H1 (cell line): ENCODE measurements at regions not wholly inside any gene's neighbourhood (a gene's known extent, or its start where the extent isn't known, plus 50 kb on each side); places are given as distances from the start of the nearest gene placed in this dataset.

Experiments used
- CTCF ChIA-PET: fragments of 300-600 bp; sonication (Branson Sonifier 250); formaldehyde crosslinking; loops from one replicate; lab custom pipeline; 2021; ENCODE audit not compliant: partially characterized antibody; lab: Charles Lee
- POLR2A ChIA-PET: fragments of 300-600 bp; sonication (Branson Sonifier 250); formaldehyde crosslinking; loops from one replicate; lab custom pipeline; 2021; ENCODE audit warnings: inconsistent platforms; ENCODE audit not compliant: partially characterized antibody; lab: Charles Lee
- DNase-seq, 2 experiments: peaks; one replicate each; pipeline versions ENCODE4 v3.0.0 to v3.0.0-alpha.2; 2010 to 2022; ENCODE audit warnings: low spot score in 2 of 2, low read depth in 1 of 2, mixed read lengths in 1 of 2
- FAIRE-seq: peaks from 2 replicates; lab custom pipeline; 2011; peaks lifted over from hg19 to GRCh38; lab: Jason Lieb, UNC
- H2AFZ ChIP-seq: 2 replicates; pipeline ENCODE4 v1.8.1; 2012; ENCODE audit warnings: low read length, inconsistent platforms
- H2AK5ac ChIP-seq: 2 replicates; pipeline ENCODE4 v1.6.1; 2013; ENCODE audit warnings: low read depth, low read length
- H2BK120ac ChIP-seq: replicated peaks from 2 replicates; pipeline ENCODE3; 2013; ENCODE audit warnings: low read depth, low read length, inconsistent platforms
- H2BK12ac ChIP-seq: 2 replicates; pipeline ENCODE4 v1.6.1; 2013; ENCODE audit warnings: low read depth, low read length
- H2BK15ac ChIP-seq: 2 replicates; pipeline ENCODE4 v1.6.1; 2013; ENCODE audit warnings: low read length
- H2BK20ac ChIP-seq: 2 replicates; pipeline ENCODE4 v1.6.1; 2013; ENCODE audit warnings: low read length
- H2BK5ac ChIP-seq: 2 replicates; pipeline ENCODE4 v1.6.1; 2013; ENCODE audit warnings: low read depth, low read length
- H3K14ac ChIP-seq: 2 replicates; pipeline ENCODE4 v1.6.1; 2013; ENCODE audit warnings: inconsistent platforms; ENCODE audit not compliant: insufficient read length
- H3K18ac ChIP-seq: 2 replicates; pipeline ENCODE4 v1.6.1; 2013; ENCODE audit warnings: low read length; ENCODE audit errors: extremely low read depth
- H3K23ac ChIP-seq: 2 replicates; pipeline ENCODE4 v1.6.1; 2013; ENCODE audit warnings: inconsistent platforms; ENCODE audit not compliant: insufficient read length
- H3K23me2 ChIP-seq: 2 replicates; pipeline ENCODE4 v1.6.1; 2013; ENCODE audit warnings: low read depth, low read length
- H3K27ac ChIP-seq: 2 replicates; pipeline ENCODE4 v1.6.1; 2011; ENCODE audit warnings: low read depth, low read length, inconsistent platforms
- H3K27me3 ChIP-seq, 4 experiments: replicated peaks in 1 of 4; 1 replicate in 1 of 4; 2 replicates in 3 of 4; pipeline versions ENCODE4 v1.6.1 to v1.8.1; 2011 to 2013; ENCODE audit warnings: low read length in 3 of 4, mild to moderate bottlenecking in 3 of 4, inconsistent platforms in 2 of 4, mixed read lengths in 2 of 4, moderate library complexity in 1 of 4; ENCODE audit not compliant: control insufficient read depth in 3 of 4, insufficient read depth in 3 of 4; ENCODE audit errors: extremely low read depth in 1 of 4
- H3K36me3 ChIP-seq, 4 experiments: 2 replicates each; pipeline versions ENCODE4 v1.6.1 to v1.8.1; 2011 to 2013; ENCODE audit warnings: mild to moderate bottlenecking in 4 of 4, low read length in 3 of 4, moderate library complexity in 2 of 4, control low read depth in 1 of 4, inconsistent platforms in 1 of 4; ENCODE audit not compliant: insufficient read depth in 4 of 4, control insufficient read depth in 2 of 4
- H3K4ac ChIP-seq: replicated peaks from 2 replicates; pipeline ENCODE3; 2013; ENCODE audit warnings: low read length, low read depth, mixed read lengths, inconsistent platforms; ENCODE audit not compliant: insufficient read length
- H3K4me1 ChIP-seq, 4 experiments: replicated peaks in 1 of 4; 1 replicate in 1 of 4; 2 replicates in 3 of 4; pipeline versions ENCODE4 v1.6.1 to v1.8.1; 2011 to 2013; ENCODE audit warnings: low read length in 3 of 4, inconsistent platforms in 2 of 4, mixed read lengths in 1 of 4; ENCODE audit not compliant: insufficient read depth in 4 of 4, control insufficient read depth in 3 of 4
- H3K4me2 ChIP-seq, 2 experiments: 2 replicates each; pipeline versions ENCODE4 v1.6.1 to v1.8.1; 2011 to 2013; ENCODE audit warnings: low read depth in 2 of 2, low read length in 2 of 2, control low read depth in 1 of 2, inconsistent platforms in 1 of 2, mild to moderate bottlenecking in 1 of 2; ENCODE audit not compliant: insufficient read depth in 1 of 2
- H3K4me3 ChIP-seq, 4 experiments: fragments of 200-600, 300-600 bp in 1 of 4; sonication (generic), shearing (Covaris generic), sonication (Bioruptor Twin) in 1 of 4; 2 replicates each; pipeline versions ENCODE4 v1.5.1 to v1.8.1; 2011 to 2016; ENCODE audit warnings: low read length in 4 of 4, low read depth in 3 of 4, control low read depth in 2 of 4, inconsistent platforms in 2 of 4, mild to moderate bottlenecking in 2 of 4, mixed read lengths in 1 of 4, moderate library complexity in 1 of 4; ENCODE audit not compliant: insufficient read depth in 2 of 4; ENCODE audit errors: extremely low read depth in 1 of 4
- H3K56ac ChIP-seq: replicated peaks from 2 replicates; pipeline ENCODE3; 2013; ENCODE audit warnings: low read depth, mild to moderate bottlenecking, mixed read lengths, low read length, inconsistent platforms; ENCODE audit not compliant: insufficient read length
- H3K79me1 ChIP-seq: 2 replicates; pipeline ENCODE4 v1.6.1; 2013; ENCODE audit warnings: low read depth, low read length, control low read depth
- H3K79me2 ChIP-seq, 2 experiments: 2 replicates each; pipeline versions ENCODE4 v1.6.1 to v1.8.1; 2012 to 2013; ENCODE audit warnings: low read length in 2 of 2, mild to moderate bottlenecking in 2 of 2, inconsistent platforms in 1 of 2; ENCODE audit not compliant: insufficient read depth in 2 of 2, control insufficient read depth in 1 of 2
- H3K9ac ChIP-seq, 4 experiments: replicated peaks in 1 of 4; 1 replicate in 1 of 4; 2 replicates in 3 of 4; pipeline versions ENCODE4 v1.6.1 to v1.8.1; 2011 to 2013; ENCODE audit warnings: low read depth in 3 of 4, low read length in 3 of 4, control low read depth in 2 of 4, mild to moderate bottlenecking in 2 of 4, moderate library complexity in 2 of 4, inconsistent platforms in 1 of 4; ENCODE audit errors: extremely low read depth in 1 of 4
- H3K9me3 ChIP-seq, 2 experiments: 2 replicates each; pipeline versions ENCODE4 v1.6.1 to v1.8.1; 2012 to 2013; ENCODE audit warnings: mild to moderate bottlenecking in 2 of 2, moderate library complexity in 2 of 2, control low read depth in 1 of 2, inconsistent platforms in 1 of 2, low read depth in 1 of 2, low read length in 1 of 2, mixed read lengths in 1 of 2; ENCODE audit not compliant: insufficient read depth in 2 of 2
- H4K20me1 ChIP-seq, 2 experiments: replicated peaks in 1 of 2; 2 replicates each; pipeline versions ENCODE3 to v1.8.1; 2011 to 2013; ENCODE audit warnings: inconsistent platforms in 2 of 2, low read length in 2 of 2, mild to moderate bottlenecking in 1 of 2; ENCODE audit not compliant: insufficient read depth in 2 of 2, control insufficient read depth in 1 of 2
- H4K5ac ChIP-seq: 2 replicates; pipeline ENCODE4 v1.6.1; 2013; ENCODE audit warnings: low read length, low read depth, mixed read lengths, inconsistent platforms; ENCODE audit not compliant: insufficient read length
- H4K8ac ChIP-seq: 2 replicates; pipeline ENCODE4 v1.8.0; 2013; ENCODE audit warnings: mild to moderate bottlenecking, moderate library complexity, low read length, inconsistent platforms; ENCODE audit not compliant: insufficient read depth; ENCODE audit errors: extremely low read depth
- H4K91ac ChIP-seq: replicated peaks from 2 replicates; pipeline ENCODE3; 2013; ENCODE audit warnings: low read length, mixed read lengths, inconsistent platforms; ENCODE audit not compliant: insufficient read length
- BRCA1 ChIP-seq: IDR thresholded peaks from 2 replicates; pipeline ENCODE4 v1.6.1; 2012; ENCODE audit warnings: low read depth, low read length, improper control_type of control experiment
- CBX8 ChIP-seq: fragments of 300-800, 300-1000 bp; sonication (generic); IDR thresholded peaks from 2 replicates; pipeline ENCODE4 v1.7.1; 2016; ENCODE audit warnings: low read depth, low read length, borderline replicate concordance
- CEBPB ChIP-seq: IDR thresholded peaks from 2 replicates; pipeline ENCODE4 v1.6.1; 2012; ENCODE audit warnings: low read depth, low read length
- CREB1 ChIP-seq: IDR thresholded peaks from 2 replicates; pipeline ENCODE4 v1.6.1; 2012; ENCODE audit warnings: inconsistent platforms
- NRF1 ChIP-seq: IDR thresholded peaks from 2 replicates; pipeline ENCODE4 v1.6.1; 2011; ENCODE audit warnings: mild to moderate bottlenecking, low read depth, low read length, improper control_type of control experiment
- PHF8 ChIP-seq: fragments of 200-600 bp; sonication (generic); conservative IDR thresholded peaks from 2 replicates; pipeline ENCODE4 v1.7.1; 2012; ENCODE audit warnings: low read depth, mild to moderate bottlenecking, inconsistent platforms, low read length, moderate library complexity
- RAD21 ChIP-seq, 2 experiments: IDR thresholded peaks in 1 of 2; conservative IDR thresholded peaks in 1 of 2; 2 replicates each; pipeline ENCODE4 v1.6.1; 2011; ENCODE audit warnings: low read depth in 2 of 2, low read length in 2 of 2, improper control_type of control experiment in 1 of 2, inconsistent platforms in 1 of 2, mild to moderate bottlenecking in 1 of 2, moderate library complexity in 1 of 2
- RXRA ChIP-seq: IDR thresholded peaks from 2 replicates; pipeline ENCODE4 v1.6.1; 2011; ENCODE audit warnings: low read depth, mild to moderate bottlenecking, low read length, moderate library complexity; ENCODE audit not compliant: insufficient read depth
- SIX5 ChIP-seq: IDR thresholded peaks from 2 replicates; pipeline ENCODE4 v1.6.1; 2011; ENCODE audit warnings: mild to moderate bottlenecking, low read depth, low read length
- TCF12 ChIP-seq: IDR thresholded peaks from 2 replicates; pipeline ENCODE4 v1.6.1; 2011; ENCODE audit warnings: low read depth, mild to moderate bottlenecking, low read length
- TEAD4 ChIP-seq: IDR thresholded peaks from 2 replicates; pipeline ENCODE4 v1.6.1; 2012; ENCODE audit warnings: low read depth, low read length, inconsistent platforms, mixed read lengths
- WGBS, 2 experiments: shearing (Covaris generic) in 1 of 2; methylation state at CpG; one replicate each; pipeline versions ENCODE4 v1.1.6 to v1.1.7; 2013 to 2015; ENCODE audit warnings: low lambda C conversion rate in 2 of 2, mixed read lengths in 2 of 2, inconsistent platforms in 1 of 2, low coverage in 1 of 2, missing lambda C conversion rate in 1 of 2; ENCODE audit not compliant: insufficient replicate concordance in 2 of 2, insufficient coverage in 1 of 2, insufficient read length in 1 of 2; ENCODE audit errors: extremely low coverage in 1 of 2, missing lambda C conversion rate in 1 of 2; 5-methylcytosine and 5-hydroxymethylcytosine counted together

- H3K79me1 ChIP-seq: no peaks in the 10 kb centered on the region
- 0 out of 4 replicates have a peak, but pooled peaks cover 0 to 2% of the 10 kb centered on the region in 2 experiments for H3K9me3 ChIP-seq
- H3K18ac ChIP-seq: no peak overlapping the region
- H3K27ac ChIP-seq: no peak overlapping the region
- ChIA-PET POLR2A (no interaction called here), CTCF (interaction anchor here (0.6 to 35.5 kb wide), 6 partner anchors 9 to 154 kb away, joined by 3 to 992 read pairs (median 8); partner anchors contain the start of gene COL13A1)
- H3K27me3 ChIP-seq: no peaks in the 10 kb centered on the region
- H4K5ac ChIP-seq: no peak overlapping the region
- WGBS, 2 experiments: 91% methylated on average over 9 of the region's 9 CpGs; no CpG with 5 or more reads in 1 of the 2 experiments
- no peak overlapping the region for H4K8ac ChIP-seq
- H3K4me1 ChIP-seq: peaks cover 0 to 10% (median 1%) of the 10 kb centered on the region in 4 experiments; a peak in 3 of 7 replicates
- H3K23me2 ChIP-seq: no peaks in the 10 kb centered on the region
- no peak overlapping the region for H3K4me3 ChIP-seq
- H2BK12ac ChIP-seq: no peak overlapping the region
- H3K36me3 ChIP-seq: no peaks in the 10 kb centered on the region
- no peak overlapping the region for H4K91ac ChIP-seq
- H2BK20ac ChIP-seq: no peak overlapping the region
- H3K4ac ChIP-seq: no peak overlapping the region
- H3K79me2 ChIP-seq: no peaks in the 10 kb centered on the region
- H3K4me2 ChIP-seq: no peak overlapping the region
- no peak overlapping the region for H3K56ac ChIP-seq
- FAIRE-seq (no peak), DNase-seq (no peak)
- H3K9ac ChIP-seq: no peak overlapping the region
- no peak overlapping the region for H3K23ac ChIP-seq
- no peak overlapping the region for H2BK120ac ChIP-seq
- H2AFZ ChIP-seq: no peak overlapping the region
- no peak overlapping the region for H2AK5ac ChIP-seq
- H2BK15ac ChIP-seq: no peak overlapping the region
- no peak overlapping the region for H3K14ac ChIP-seq
- H2BK5ac ChIP-seq: no peak overlapping the region
- peaks cover 0 to 2% of the 10 kb centered on the region in 2 experiments for H4K20me1 ChIP-seq
- TF ChIP-seq NRF1 (no peak), PHF8 (no peak), TCF12 (no peak), CBX8 (no peak), RXRA (no peak), BRCA1 (no peak), TEAD4 (no peak), RAD21 (IDR thresholded peaks at IDR 0.05 in 1 of 2, conservative IDR thresholded peaks at IDR 0.05 in 1 of 2; ENCODE audit: low read depth in 2 of 2, low read length in 2 of 2) (no peak), CEBPB (no peak), SIX5 (no peak), CREB1 (no peak)
Measured at GRCh38 chr10:69734797-69735468, 66.8 kb upstream of the COL13A1 start.
